ENCODE measurements at regions not wholly inside any gene's neighbourhood (a gene's known extent, or its start where the extent isn't known, plus 50 kb on each side); places are given as distances from the start of the nearest gene placed in this dataset.

GRCh38 chr3:159867372-159867771 lies 121.3 kb upstream of the IL12A start:
- Histone ChIP-seq H3K27ac (ENCODE audit: extremely low read depth, low read depth, low read length) (0 out of 2 replicates have a peak overlapping the region, but pooled peaks have one; percentile 16), H3K4me3 (ENCODE audit: low read depth, low read length) (no peak overlapping the region), H3K9me3 (ENCODE audit: control insufficient read depth, insufficient read depth, low read depth, low read length) (no peaks in the 10 kb centered on the region), H3K4me1 (ENCODE audit: control insufficient read depth, insufficient read depth, low read length) (peaks cover 26% of the 10 kb centered on the region), H3K36me3 (ENCODE audit: control insufficient read depth in 2 of 2, insufficient read depth in 1 of 2, low read length in 2 of 2) (peaks cover 0 to 10% of the 10 kb centered on the region in 2 experiments; a peak in 1 of 3 replicates)
- ChIA-PET CTCF (interaction anchor here (0.7 to 1.6 kb wide), 2 partner anchors 17 to 1448 kb away, joined by 3 to 4 read pairs; no protein-coding TSS in a partner anchor), POLR2A (no interaction called here)
- TF ChIP-seq SCRT1 (tag by site-specific recombination; IDR thresholded peaks at IDR 0.05; ENCODE audit: borderline replicate concordance) (no peak), HOXD13 (CRISPR knock-in tag; IDR thresholded peaks at IDR 0.05; ENCODE audit: borderline replicate concordance) (no peak), ZNF654 (tag by site-specific recombination; IDR thresholded peaks at IDR 0.05; ENCODE audit: low read depth) (no peak)

- POLR2A ChIA-PET: no interaction called here
- H3K27ac ChIP-seq (ENCODE audit: extremely low read depth, low read depth, low read length): no peak overlapping the region
- TF ChIP-seq ZNF148 (tag by site-specific recombination; IDR thresholded peaks at IDR 0.05; ENCODE audit: borderline replicate concordance) (no peak), ZNF580 (tag by site-specific recombination; IDR thresholded peaks at IDR 0.05) (no peak), WT1 (tag by site-specific recombination; IDR thresholded peaks at IDR 0.05) (no peak), ZNF449 (tag by site-specific recombination; IDR thresholded peaks at IDR 0.05) (no peak), ZNF544 (tag by site-specific recombination; IDR thresholded peaks at IDR 0.05) (no peak), ZNF114 (tag by site-specific recombination; IDR thresholded peaks at IDR 0.05) (no peak), ZNF792 (tag by site-specific recombination; IDR thresholded peaks at IDR 0.05) (no peak)
- CTCF ChIA-PET: interaction anchor here (1.2 to 3.8 kb wide), 3 partner anchors 14 to 136 kb away, joined by 4 to 10 read pairs (median 6); no protein-coding TSS in a partner anchor
- peaks cover 0 to 10% of the 10 kb centered on the region in 2 experiments; a peak in 1 of 3 replicates for H3K36me3 ChIP-seq (ENCODE audit: control insufficient read depth in 2 of 2, insufficient read depth in 1 of 2, low read length in 2 of 2)
- H3K4me3 ChIP-seq (ENCODE audit: low read depth, low read length): no peak overlapping the region
- peaks cover 17% of the 10 kb centered on the region for H3K4me1 ChIP-seq (ENCODE audit: control insufficient read depth, insufficient read depth, low read length)
- no peaks in the 10 kb centered on the region for H3K9me3 ChIP-seq (ENCODE audit: control insufficient read depth, insufficient read depth, low read depth, low read length)
These were observed 117.9 kb upstream of the IL12A start for GRCh38 chr3:159870723-159871122.

- no peak overlapping the region for H3K4me3 ChIP-seq (ENCODE audit: low read depth, low read length)
- peaks cover 0 to 6% of the 10 kb centered on the region in 2 experiments; a peak in 1 of 3 replicates for H3K36me3 ChIP-seq (ENCODE audit: control insufficient read depth in 2 of 2, insufficient read depth in 1 of 2, low read length in 2 of 2)
- H3K27ac ChIP-seq (ENCODE audit: extremely low read depth, low read depth, low read length): no peak overlapping the region
- no peaks in the 10 kb centered on the region for H3K9me3 ChIP-seq (ENCODE audit: control insufficient read depth, insufficient read depth, low read depth, low read length)
- H3K4me1 ChIP-seq (ENCODE audit: control insufficient read depth, insufficient read depth, low read length): peaks cover 9% of the 10 kb centered on the region
- ChIA-PET POLR2A (no interaction called here), CTCF (interaction anchor here (0.7 to 3.8 kb wide), 2 partner anchors 24 to 134 kb away, joined by 7 to 10 read pairs; no protein-coding TSS in a partner anchor)
- peak; percentile 67 for TF ChIP-seq ZBTB21 (tag by site-specific recombination; IDR thresholded peaks at IDR 0.05)
- TF ChIP-seq ZNF600 (tag by site-specific recombination; IDR thresholded peaks at IDR 0.05): peak; percentile 59; the same call in 1 of the 2 replicates
- peak; percentile 48; the same call in 1 of the 2 replicates for TF ChIP-seq ZXDB (tag by site-specific recombination; IDR thresholded peaks at IDR 0.05)
- TF ChIP-seq ZNF311 (tag by site-specific recombination; IDR thresholded peaks at IDR 0.05; ENCODE audit: borderline replicate concordance): no peak
- no peak for TF ChIP-seq ZNF433 (tag by site-specific recombination; IDR thresholded peaks at IDR 0.05; ENCODE audit: low read depth)
- TF ChIP-seq ZNF18 (tag by site-specific recombination; IDR thresholded peaks at IDR 0.05): no peak
- TF ChIP-seq ZNF366 (tag by site-specific recombination; conservative IDR thresholded peaks at IDR 0.05): peak; percentile 90
- peak; percentile 90 for TF ChIP-seq ZNF558 (tag by site-specific recombination; IDR thresholded peaks at IDR 0.05)
- peak; percentile 83 for TF ChIP-seq OSR2 (tag by site-specific recombination; IDR thresholded peaks at IDR 0.05)
- TF ChIP-seq ZNF785 (tag by site-specific recombination; IDR thresholded peaks at IDR 0.05): no peak
- no peak for TF ChIP-seq ZNF302 (tag by site-specific recombination; IDR thresholded peaks at IDR 0.05; ENCODE audit: low read depth)
- no peak for TF ChIP-seq ZNF549 (tag by site-specific recombination; IDR thresholded peaks at IDR 0.05)
- peak; percentile 84 for TF ChIP-seq SCRT1 (tag by site-specific recombination; IDR thresholded peaks at IDR 0.05; ENCODE audit: borderline replicate concordance)
- TF ChIP-seq KLF8 (tag by site-specific recombination; IDR thresholded peaks at IDR 0.05): peak; percentile 54; the same call in 1 of the 2 replicates
These were observed 116.1 kb upstream of the IL12A start for GRCh38 chr3:159872374-159873109.

Data from HEK293 (cell line).